NCI-H526 (cell line): ENCODE measurements at regions not wholly inside any gene's neighbourhood (a gene's known extent, or its start where the extent isn't known, plus 50 kb on each side); places are given as distances from the start of the nearest gene placed in this dataset.
A peak's percentile ranks its signal among the peaks of the same experiment; 100 is the strongest.
"Not testable (repeated sequence)": the region's sequence is repeated elsewhere in the genome, so short reads cannot be mapped to it uniquely, and the experiment has no call there.

Experiments used
- DNase-seq, 2 experiments: peaks; one replicate each; lab custom pipeline; 2025; lab: John Stamatoyannopoulos, UW

GRCh38 chr16:88265286-88265938 lies 117.3 kb upstream of the ZNF469 start:
- DNase-seq = not testable (repeated sequence)

- not testable (repeated sequence) for DNase-seq
Measured at GRCh38 chr16:88266036-88266435, 116.7 kb upstream of the ZNF469 start.

- not testable (repeated sequence) for DNase-seq
Measured at GRCh38 chr16:88266935-88267551, 115.7 kb upstream of the ZNF469 start.

DNA sequence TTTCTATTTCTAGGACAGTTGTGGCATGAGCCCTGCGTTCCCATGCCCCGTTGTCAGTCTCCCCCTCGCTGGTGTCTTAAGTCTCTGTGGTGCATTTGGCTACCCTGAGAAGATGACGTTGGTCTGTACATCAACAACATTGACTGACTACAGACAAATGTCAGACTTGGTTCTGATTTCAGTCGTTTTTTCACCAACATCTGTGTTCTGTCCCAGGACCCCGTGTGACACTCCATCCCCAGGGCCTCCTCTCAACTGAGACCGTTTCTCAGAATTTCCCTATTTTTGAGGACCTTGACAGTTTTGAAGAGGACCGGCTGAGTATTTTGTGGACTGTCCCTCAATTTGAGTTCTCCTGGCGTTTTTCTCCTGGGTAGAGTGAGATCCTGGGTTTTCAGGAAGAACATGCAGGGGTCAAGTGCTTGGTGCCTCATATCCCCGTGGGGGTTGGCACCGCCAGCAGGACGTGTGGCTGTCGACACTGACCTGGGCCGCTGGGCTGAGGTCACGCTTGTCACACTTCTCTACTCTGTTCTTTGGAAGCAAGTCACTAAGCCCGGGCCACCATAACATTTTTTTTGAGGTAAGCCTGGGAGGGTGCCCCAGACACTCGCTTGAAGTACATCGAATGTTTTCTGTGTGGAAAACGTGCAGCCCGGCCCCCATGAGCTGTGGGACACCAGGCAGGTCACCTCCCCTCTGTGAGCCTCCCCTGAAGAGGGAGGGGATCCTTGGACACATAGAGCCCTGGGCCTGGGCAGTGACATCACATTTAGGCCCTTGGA lies 114.4 kb upstream of the ZNF469 start:
- not testable (repeated sequence) for DNase-seq

GRCh38 chr16:88270171-88270790 lies 112.5 kb upstream of the ZNF469 start:
- not testable (repeated sequence) for DNase-seq

- not testable (repeated sequence) for DNase-seq
Measured at GRCh38 chr16:88271296-88271695, 111.5 kb upstream of the ZNF469 start.

GRCh38 chr16:88271776-88272175 lies 111.0 kb upstream of the ZNF469 start:
- DNase-seq = not testable (repeated sequence)

GRCh38 chr16:88272437-88272836 lies 110.3 kb upstream of the ZNF469 start:
- not testable (repeated sequence) for DNase-seq

GRCh38 chr16:88274126-88274750 lies 108.5 kb upstream of the ZNF469 start:
- DNase-seq = not testable (repeated sequence)

DNA sequence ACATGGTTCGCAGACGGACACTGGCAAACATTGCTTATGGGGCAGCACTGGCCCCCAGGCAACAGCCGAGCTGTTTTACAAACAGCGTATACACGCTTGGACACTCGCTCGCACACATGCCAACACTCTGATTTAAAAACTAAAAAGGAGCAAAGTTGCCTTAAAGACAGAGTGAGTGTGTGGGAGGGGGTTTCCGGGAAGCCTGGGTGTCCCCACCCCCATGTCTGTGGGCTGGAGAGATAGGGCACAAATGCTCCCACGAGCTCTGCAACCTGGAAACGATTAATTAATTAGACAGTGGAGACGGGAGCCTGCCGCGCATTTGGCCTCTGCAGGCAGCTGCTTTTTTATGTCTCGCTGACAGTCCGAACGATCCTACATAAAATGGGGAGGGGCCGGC lies 107.9 kb upstream of the ZNF469 start:
- no peak for DNase-seq

DNA sequence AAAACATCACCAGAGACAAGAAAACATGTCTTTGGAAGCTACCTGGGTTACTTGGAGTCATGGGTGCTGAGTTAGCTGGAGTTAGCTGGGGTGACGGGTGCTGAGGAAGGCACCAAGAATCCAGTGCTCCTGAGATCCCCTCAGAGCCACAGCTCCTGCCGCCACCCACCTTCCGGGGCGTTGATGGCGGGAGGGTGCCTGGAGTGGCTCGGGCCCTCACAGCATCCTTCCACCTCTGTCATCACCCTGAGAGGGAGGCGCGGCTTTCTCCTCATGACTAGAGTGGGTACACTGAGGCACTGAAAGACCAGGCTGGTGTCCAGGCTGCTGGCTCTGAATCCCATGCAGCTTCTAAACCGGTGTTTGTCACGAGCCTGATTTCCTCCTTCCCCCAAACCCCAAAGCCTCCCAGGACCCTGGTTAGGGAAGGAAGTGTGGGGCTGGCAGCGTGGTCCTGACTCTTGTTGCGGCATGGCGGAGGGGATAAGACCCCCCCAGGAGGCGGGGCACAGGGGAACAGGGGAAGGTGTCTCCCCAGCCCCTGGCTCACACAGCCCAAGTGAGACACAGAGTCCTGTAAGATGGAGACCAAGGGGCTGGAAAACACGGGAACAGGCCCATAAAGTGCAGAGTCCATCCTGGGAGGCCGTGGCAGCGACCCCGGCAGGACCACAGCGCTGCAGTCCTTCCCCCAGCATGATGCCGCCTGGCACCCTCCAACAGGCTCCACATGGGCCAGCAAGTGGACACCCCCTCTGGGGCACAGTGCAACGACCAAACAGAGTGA lies 107.2 kb upstream of the ZNF469 start:
- DNase-seq = not testable (repeated sequence)

DNA sequence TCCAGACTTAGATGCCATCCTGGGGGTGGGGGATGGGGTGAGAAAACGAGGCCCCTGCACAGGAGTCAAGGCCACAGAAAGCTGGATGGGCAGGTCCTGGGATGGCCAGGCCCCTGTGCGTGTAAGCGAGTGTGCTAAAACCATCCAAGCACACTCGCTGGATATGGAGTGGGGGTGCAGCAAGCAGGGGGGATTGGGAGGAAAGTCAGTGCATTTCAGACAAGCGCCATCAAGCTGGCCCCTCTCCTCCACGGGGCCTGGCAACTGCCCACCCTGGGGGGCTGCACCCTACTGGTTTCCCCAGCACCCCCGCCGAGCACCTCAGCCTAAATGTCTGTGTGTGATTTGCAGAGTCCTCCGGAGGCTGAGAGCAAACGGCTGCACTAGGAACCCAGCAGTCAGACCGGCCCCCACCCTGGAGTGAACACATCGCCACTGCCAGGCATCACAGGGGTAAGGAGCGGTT lies 106.6 kb upstream of the ZNF469 start:
- not testable (repeated sequence) for DNase-seq

DNA sequence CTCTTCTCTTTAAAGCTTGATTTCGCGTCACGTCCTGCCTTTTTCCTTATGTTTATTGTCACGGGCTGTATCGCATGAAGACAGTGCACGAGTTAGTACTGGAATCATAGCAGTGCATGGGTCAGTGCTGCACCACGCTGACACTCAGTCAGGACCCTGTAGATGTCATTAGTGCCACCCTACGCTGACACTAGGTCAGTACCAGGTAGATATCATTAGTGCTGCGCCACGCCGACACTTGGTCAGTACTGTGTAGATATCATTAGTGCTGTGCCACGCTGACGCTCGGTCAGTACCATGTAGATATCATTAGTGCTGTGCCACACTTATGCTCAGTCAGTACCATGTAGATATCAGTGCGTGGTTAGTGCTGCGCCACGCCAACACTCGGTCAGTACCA lies 106.2 kb upstream of the ZNF469 start:
- DNase-seq = no peak

- DNase-seq = no peak
Measured at GRCh38 chr16:88279998-88280397, 102.8 kb upstream of the ZNF469 start.

DNA sequence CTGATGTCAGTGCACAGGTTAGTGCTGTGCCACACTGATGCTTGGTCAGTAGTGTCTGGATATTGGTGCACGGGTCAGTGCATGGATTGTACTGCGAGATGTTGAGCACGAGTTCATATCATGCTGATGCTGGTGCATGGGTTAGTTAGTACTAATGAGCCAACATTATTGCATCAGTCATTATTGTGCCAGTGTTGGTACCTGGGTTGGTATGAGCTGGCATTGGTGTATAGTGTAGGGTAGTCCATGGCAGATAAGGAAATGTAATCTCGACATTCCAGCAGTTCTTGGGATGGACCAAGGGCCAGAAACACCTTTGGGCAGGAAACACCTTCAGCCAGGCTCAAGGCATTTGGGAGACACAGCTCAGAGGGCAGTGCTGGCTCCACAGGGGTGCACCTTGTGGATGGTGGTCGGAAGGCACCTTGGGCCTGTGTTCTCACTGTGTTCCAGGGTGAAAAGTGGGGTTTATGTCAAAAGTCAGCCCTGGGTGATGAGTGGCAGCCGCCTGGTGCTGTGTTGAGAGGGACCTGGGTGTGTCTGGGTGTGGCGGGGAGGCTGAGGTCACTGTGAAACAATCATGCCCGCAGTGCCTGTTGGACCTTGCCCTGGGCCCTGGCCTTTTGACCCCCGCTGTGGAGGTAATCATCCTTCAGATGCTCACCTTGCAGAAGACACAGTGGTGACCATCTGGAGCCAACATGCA lies 100.7 kb upstream of the ZNF469 start:
- DNase-seq = no peak

- peak in 1 of 2 experiments; percentile 54 for DNase-seq
Measured at GRCh38 chr16:88282564-88283395, 100.0 kb upstream of the ZNF469 start.

DNA sequence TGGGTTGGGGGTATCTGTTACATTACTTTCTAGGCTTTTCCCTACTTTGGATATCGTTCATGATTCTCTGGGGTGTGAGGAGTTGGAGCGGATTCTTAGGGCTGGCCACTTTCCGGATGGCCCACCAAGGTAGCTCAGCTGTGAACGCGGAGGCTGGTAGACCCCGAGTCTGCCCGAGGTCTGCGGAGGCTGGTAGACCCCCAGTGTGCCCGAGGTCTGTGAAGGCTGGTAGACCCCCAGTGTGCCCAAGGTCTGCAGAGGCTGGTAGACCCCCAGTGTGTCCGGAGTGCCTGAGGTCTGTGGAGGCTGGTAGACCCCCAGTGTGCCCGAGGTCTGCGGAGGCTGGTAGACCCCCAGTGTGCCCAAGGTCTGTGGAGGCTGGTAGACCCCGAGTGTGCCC lies 99.2 kb upstream of the ZNF469 start:
- DNase-seq = no peak

GRCh38 chr16:88284101-88284500 lies 98.7 kb upstream of the ZNF469 start:
- no peak for DNase-seq
